ENCODE measurements at regions not wholly inside any gene's neighbourhood (a gene's known extent, or its start where the extent isn't known, plus 50 kb on each side); places are given as distances from the start of the nearest gene placed in this dataset.

DNA sequence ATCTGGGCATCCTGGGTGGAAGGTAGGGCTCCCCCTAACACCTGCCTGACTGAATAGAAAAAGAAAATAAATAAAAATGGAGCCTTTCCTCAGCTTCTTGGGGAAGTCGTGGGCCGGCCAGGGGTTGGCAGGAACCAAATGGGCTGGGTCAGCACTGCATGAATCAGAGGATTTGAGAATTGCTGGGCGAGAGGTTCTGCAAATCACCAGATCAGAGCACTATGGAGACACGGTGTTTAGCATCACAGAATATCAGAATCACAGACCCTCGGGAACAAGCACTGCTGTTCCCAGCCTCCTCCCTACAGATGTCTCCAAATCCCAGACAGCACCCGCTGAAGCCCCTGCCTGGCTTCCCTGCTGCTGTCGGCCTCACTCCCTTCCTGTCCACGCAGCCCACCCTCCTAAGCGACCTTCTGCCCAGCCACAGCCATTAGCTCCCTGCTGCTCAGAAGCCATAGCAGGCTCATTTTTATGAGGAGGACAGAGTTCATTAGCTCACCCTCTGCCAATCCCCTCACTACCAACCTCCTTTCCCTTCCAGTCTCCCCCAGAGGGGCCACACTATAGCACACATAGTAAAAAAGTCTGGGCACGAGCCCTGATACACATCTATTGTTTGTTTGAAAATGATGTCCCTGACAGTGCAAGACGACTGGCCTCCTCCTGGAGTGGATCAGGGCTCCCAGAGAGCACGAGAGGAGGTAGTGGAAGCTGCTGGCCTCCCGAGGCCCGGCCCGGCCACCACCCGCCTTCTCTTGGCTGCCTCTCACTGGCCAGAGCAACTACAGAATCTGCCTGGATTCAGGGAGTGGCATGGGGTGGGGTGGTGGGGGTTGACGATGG, 64.6 kb upstream of the TAF1B start:
- BruUV-seq (replicated peaks): no TSS peak
- POLR2A ChIA-PET (ENCODE audit: low non-redundant PET): no interaction called here

GRCh38 chr2:9779596-9780264, 63.5 kb upstream of the TAF1B start:
- DNase-seq (ENCODE audit: low spot score): no peak
- BruUV-seq (replicated peaks): no TSS peak
- CTCF ChIA-PET: no interaction called here
- Histone ChIP-seq H3K27ac (ENCODE audit: low read depth, low read length, poor library complexity, severe bottlenecking) (no peak overlapping the region), H3K36me3 (ENCODE audit: insufficient read depth, low read length, poor library complexity, severe bottlenecking) (no peaks in the 10 kb centered on the region), H3K4me1 (ENCODE audit: insufficient read depth, low read length, poor library complexity, severe bottlenecking) (no peaks in the 10 kb centered on the region), H3K27me3 (replicated peaks; ENCODE audit: insufficient read depth, low read depth, low read length, poor library complexity) (no peaks in the 10 kb centered on the region), H3K9me3 (ENCODE audit: low read depth, low read length, poor library complexity, severe bottlenecking) (no peaks in the 10 kb centered on the region), H3K4me3 (ENCODE audit: low read depth, low read length, poor library complexity, severe bottlenecking) (no peak overlapping the region)
- POLR2A ChIA-PET (ENCODE audit: low non-redundant PET): no interaction called here
- TF ChIP-seq, protein P1, sequence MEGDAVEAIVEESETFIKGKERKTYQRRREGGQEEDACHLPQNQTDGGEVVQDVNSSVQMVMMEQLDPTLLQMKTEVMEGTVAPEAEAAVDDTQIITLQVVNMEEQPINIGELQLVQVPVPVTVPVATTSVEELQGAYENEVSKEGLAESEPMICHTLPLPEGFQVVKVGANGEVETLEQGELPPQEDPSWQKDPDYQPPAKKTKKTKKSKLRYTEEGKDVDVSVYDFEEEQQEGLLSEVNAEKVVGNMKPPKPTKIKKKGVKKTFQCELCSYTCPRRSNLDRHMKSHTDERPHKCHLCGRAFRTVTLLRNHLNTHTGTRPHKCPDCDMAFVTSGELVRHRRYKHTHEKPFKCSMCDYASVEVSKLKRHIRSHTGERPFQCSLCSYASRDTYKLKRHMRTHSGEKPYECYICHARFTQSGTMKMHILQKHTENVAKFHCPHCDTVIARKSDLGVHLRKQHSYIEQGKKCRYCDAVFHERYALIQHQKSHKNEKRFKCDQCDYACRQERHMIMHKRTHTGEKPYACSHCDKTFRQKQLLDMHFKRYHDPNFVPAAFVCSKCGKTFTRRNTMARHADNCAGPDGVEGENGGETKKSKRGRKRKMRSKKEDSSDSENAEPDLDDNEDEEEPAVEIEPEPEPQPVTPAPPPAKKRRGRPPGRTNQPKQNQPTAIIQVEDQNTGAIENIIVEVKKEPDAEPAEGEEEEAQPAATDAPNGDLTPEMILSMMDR (conservative IDR thresholded peaks at IDR 0.05; ENCODE audit: low read depth, low read length): no peak
- TF ChIP-seq EZH2 (IDR thresholded peaks at IDR 0.05; ENCODE audit: borderline replicate concordance, low read depth, low read length, poor library complexity, severe bottlenecking): no peak
- intact Hi-C loops (cut with micrococcal nuclease; ENCODE audit: unreplicated experiment): no loop called here

More for the DNA sequence above, 64.6 kb upstream of the TAF1B start:
- CTCF ChIA-PET: no interaction called here
- Histone ChIP-seq H3K36me3 (ENCODE audit: insufficient read depth, low read length, poor library complexity, severe bottlenecking) (no peaks in the 10 kb centered on the region), H3K27ac (ENCODE audit: low read depth, low read length, poor library complexity, severe bottlenecking) (no peak overlapping the region), H3K4me3 (ENCODE audit: low read depth, low read length, poor library complexity, severe bottlenecking) (no peak overlapping the region), H3K27me3 (replicated peaks; ENCODE audit: insufficient read depth, low read depth, low read length, poor library complexity) (no peaks in the 10 kb centered on the region), H3K9me3 (ENCODE audit: low read depth, low read length, poor library complexity, severe bottlenecking) (no peaks in the 10 kb centered on the region), H3K4me1 (ENCODE audit: insufficient read depth, low read length, poor library complexity, severe bottlenecking) (no peaks in the 10 kb centered on the region)
- intact Hi-C loops (cut with micrococcal nuclease; ENCODE audit: unreplicated experiment): no loop called here
- no peak for DNase-seq (ENCODE audit: low spot score)
- TF ChIP-seq, protein P1 (conservative IDR thresholded peaks at IDR 0.05; ENCODE audit: low read depth, low read length): no peak
- no peak for TF ChIP-seq EZH2 (IDR thresholded peaks at IDR 0.05; ENCODE audit: borderline replicate concordance, low read depth, low read length, poor library complexity, severe bottlenecking)

- no peak overlapping the region for H3K27ac ChIP-seq (ENCODE audit: low read depth, low read length, poor library complexity, severe bottlenecking)
- no peaks in the 10 kb centered on the region for H3K27me3 ChIP-seq (replicated peaks; ENCODE audit: insufficient read depth, low read depth, low read length, poor library complexity)
- POLR2A ChIA-PET (ENCODE audit: low non-redundant PET): no interaction called here
- intact Hi-C loops (cut with micrococcal nuclease; ENCODE audit: unreplicated experiment): no loop called here
- no peak overlapping the region for H3K4me3 ChIP-seq (ENCODE audit: low read depth, low read length, poor library complexity, severe bottlenecking)
- no TSS peak for BruUV-seq (replicated peaks)
- H3K36me3 ChIP-seq (ENCODE audit: insufficient read depth, low read length, poor library complexity, severe bottlenecking): no peaks in the 10 kb centered on the region
- TF ChIP-seq, protein P1 (conservative IDR thresholded peaks at IDR 0.05; ENCODE audit: low read depth, low read length): no peak
- no peak for TF ChIP-seq EZH2 (IDR thresholded peaks at IDR 0.05; ENCODE audit: borderline replicate concordance, low read depth, low read length, poor library complexity, severe bottlenecking)
- no peaks in the 10 kb centered on the region for H3K4me1 ChIP-seq (ENCODE audit: insufficient read depth, low read length, poor library complexity, severe bottlenecking)
- CTCF ChIA-PET: no interaction called here
- no peak for DNase-seq (ENCODE audit: low spot score)
- no peaks in the 10 kb centered on the region for H3K9me3 ChIP-seq (ENCODE audit: low read depth, low read length, poor library complexity, severe bottlenecking)
Measured at GRCh38 chr2:9780368-9781130, 62.7 kb upstream of the TAF1B start.

All from A673 (cell line).